HG03280 (cell line): ENCODE measurements at regions not wholly inside any gene's neighbourhood (a gene's known extent, or its start where the extent isn't known, plus 50 kb on each side); places are given as distances from the start of the nearest gene placed in this dataset.
"Not testable (repeated sequence)": the region's sequence is repeated elsewhere in the genome, so short reads cannot be mapped to it uniquely, and the experiment has no call there.

Source experiments
- ATAC-seq: cut with Tn5 transposase; IDR thresholded peaks from one replicate; pipeline ENCODE4 v1.9.1; 2021; ENCODE audit warnings: mild to moderate bottlenecking, moderate library complexity; ENCODE audit not compliant: unreplicated experiment

- ATAC-seq, result no peak
Measured at GRCh38 chr3:109648027-109648426, 310.7 kb upstream of the DPPA4 start.

GRCh38 chr3:109656225-109656624 is 318.9 kb upstream of the DPPA4 start:
- no peak for ATAC-seq

GRCh38 chr3:109678600-109678999 is 341.3 kb upstream of the DPPA4 start:
- no peak for ATAC-seq

GRCh38 chr3:109679664-109680063 is 342.3 kb upstream of the DPPA4 start:
- ATAC-seq, result no peak

- ATAC-seq, result no peak
Measured at GRCh38 chr3:109683746-109684145, 346.4 kb upstream of the DPPA4 start.

GRCh38 chr3:109685084-109686079 is 348.0 kb upstream of the DPPA4 start:
- ATAC-seq, result no peak

- no peak for ATAC-seq
Measured at GRCh38 chr3:109687626-109688025, 350.3 kb upstream of the DPPA4 start.

- no peak for ATAC-seq
Measured at GRCh38 chr3:109696932-109697331, 359.6 kb upstream of the DPPA4 start.

- peak; percentile 69 for ATAC-seq
Measured at GRCh38 chr3:109702252-109702651, 364.9 kb upstream of the DPPA4 start.

- ATAC-seq, result no peak
Measured at GRCh38 chr3:109702976-109703375, 365.6 kb upstream of the DPPA4 start.

GRCh38 chr3:109705133-109705532 is 367.8 kb upstream of the DPPA4 start:
- ATAC-seq, result not testable (repeated sequence)

- ATAC-seq, result no peak
Measured at GRCh38 chr3:109707617-109708016, 370.3 kb upstream of the DPPA4 start.

- no peak for ATAC-seq
Measured at GRCh38 chr3:109713288-109713687, 375.9 kb upstream of the DPPA4 start.

GRCh38 chr3:109715707-109716106 is 378.4 kb upstream of the DPPA4 start:
- ATAC-seq, result no peak

GRCh38 chr3:109718850-109719249 is 381.5 kb upstream of the DPPA4 start:
- ATAC-seq, result no peak

GRCh38 chr3:109728861-109729494 is 391.6 kb upstream of the DPPA4 start:
- no peak for ATAC-seq

- ATAC-seq, result peak; percentile 83
Measured at GRCh38 chr3:109731639-109732473, 394.5 kb upstream of the DPPA4 start.

GRCh38 chr3:109743981-109744380 is 406.6 kb upstream of the DPPA4 start:
- no peak for ATAC-seq

- ATAC-seq, result no peak
Measured at GRCh38 chr3:109772520-109772919, 435.2 kb upstream of the DPPA4 start.

- ATAC-seq, result no peak
Measured at GRCh38 chr3:109774108-109774507, 436.8 kb upstream of the DPPA4 start.

GRCh38 chr3:109784285-109784684 is 446.9 kb upstream of the DPPA4 start:
- ATAC-seq, result no peak
